Activated gamma-delta T cell (primary cell): ENCODE measurements at regions not wholly inside any gene's neighbourhood (a gene's known extent, or its start where the extent isn't known, plus 50 kb on each side); places are given as distances from the start of the nearest gene placed in this dataset.

Source experiments
- DNase-seq: peaks from one replicate; lab custom pipeline; 2025; lab: John Stamatoyannopoulos, UW

GRCh38 chr4:135605076-135605475, 1403.5 kb upstream of the PABPC4L start:
- no peak for DNase-seq

GRCh38 chr4:135604531-135604930, 1402.9 kb upstream of the PABPC4L start:
- no peak for DNase-seq

- no peak for DNase-seq
Observed at GRCh38 chr4:135601351-135601750, 1399.8 kb upstream of the PABPC4L start.

GRCh38 chr4:135598151-135598550, 1396.6 kb upstream of the PABPC4L start:
- DNase-seq = no peak

GRCh38 chr4:135594521-135594920, 1392.9 kb upstream of the PABPC4L start:
- DNase-seq = no peak

- DNase-seq = no peak
Observed at GRCh38 chr4:135575041-135575440, 1373.5 kb upstream of the PABPC4L start.

GRCh38 chr4:135573251-135573650, 1371.7 kb upstream of the PABPC4L start:
- DNase-seq = no peak

- DNase-seq = no peak
Observed at GRCh38 chr4:135564090-135564489, 1362.5 kb upstream of the PABPC4L start.

- DNase-seq = no peak
Observed at GRCh38 chr4:135553213-135553612, 1351.6 kb upstream of the PABPC4L start.

- no peak for DNase-seq
Observed at GRCh38 chr4:135552131-135552530, 1350.5 kb upstream of the PABPC4L start.

GRCh38 chr4:135548711-135549110, 1347.1 kb upstream of the PABPC4L start:
- DNase-seq = no peak

GRCh38 chr4:135545616-135546317, 1344.2 kb upstream of the PABPC4L start:
- no peak for DNase-seq

GRCh38 chr4:135538698-135539097, 1337.1 kb upstream of the PABPC4L start:
- DNase-seq = no peak

- no peak for DNase-seq
Observed at GRCh38 chr4:135533053-135533452, 1331.5 kb upstream of the PABPC4L start.

GRCh38 chr4:135532132-135532531, 1330.5 kb upstream of the PABPC4L start:
- no peak for DNase-seq

- DNase-seq = no peak
Observed at GRCh38 chr4:135515295-135515694, 1313.7 kb upstream of the PABPC4L start.

GRCh38 chr4:135510582-135510981, 1309.0 kb upstream of the PABPC4L start:
- no peak for DNase-seq

GRCh38 chr4:135508006-135508714, 1306.6 kb upstream of the PABPC4L start:
- DNase-seq = no peak

GRCh38 chr4:135497563-135498152, 1296.1 kb upstream of the PABPC4L start:
- DNase-seq = no peak

GRCh38 chr4:135492439-135492838, 1290.8 kb upstream of the PABPC4L start:
- DNase-seq = no peak

GRCh38 chr4:135485371-135485770, 1283.8 kb upstream of the PABPC4L start:
- DNase-seq = no peak

GRCh38 chr4:135476272-135476671, 1274.7 kb upstream of the PABPC4L start:
- DNase-seq = no peak

- no peak for DNase-seq
Observed at GRCh38 chr4:135464311-135464710, 1262.7 kb upstream of the PABPC4L start.
